HG03103 (cell line): ENCODE measurements at regions not wholly inside any gene's neighbourhood (a gene's known extent, or its start where the extent isn't known, plus 50 kb on each side); places are given as distances from the start of the nearest gene placed in this dataset.

Experiments used
- ATAC-seq: cut with Tn5 transposase; IDR thresholded peaks from one replicate; pipeline ENCODE4 v1.9.1; 2021; ENCODE audit warnings: low read depth; ENCODE audit not compliant: unreplicated experiment

DNA sequence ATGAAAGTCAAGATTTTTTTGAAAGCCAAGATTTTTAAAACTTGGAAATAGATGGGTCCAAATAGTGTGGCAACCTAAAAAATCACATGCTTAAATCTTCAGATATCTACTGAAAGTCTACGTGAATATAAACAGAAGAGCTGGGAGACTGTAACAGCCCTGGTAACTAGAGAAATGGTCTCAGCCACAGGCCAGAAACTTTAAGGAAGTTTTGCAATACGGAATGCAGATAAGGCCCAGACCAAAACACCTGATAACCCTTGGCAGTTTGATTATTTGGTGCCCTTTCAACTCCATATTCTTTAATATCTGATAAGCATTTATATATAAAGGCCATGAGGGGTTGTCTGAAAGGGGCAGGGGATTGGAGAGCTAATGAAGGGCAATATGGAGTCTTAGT, 537.3 kb upstream of the TGFBR2 start:
- ATAC-seq: no peak

DNA sequence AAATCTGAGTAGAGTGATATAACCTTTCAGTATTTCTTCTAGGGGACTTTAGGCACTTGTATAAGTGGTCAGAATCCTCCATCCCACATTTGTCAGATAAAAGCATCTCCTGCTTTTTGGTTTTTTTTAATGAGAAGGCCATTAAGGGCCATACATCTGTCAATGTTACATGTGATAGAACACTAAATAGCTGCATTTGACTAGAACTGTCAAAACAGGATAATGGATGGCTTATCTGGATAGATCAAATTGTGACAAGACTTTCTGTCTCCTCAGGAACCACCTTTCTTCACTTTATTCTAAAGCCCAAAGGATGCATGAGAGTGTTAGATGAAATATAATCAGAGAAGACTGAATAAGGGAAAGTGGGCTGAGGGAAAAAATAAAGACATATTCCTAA, 533.4 kb upstream of the TGFBR2 start:
- no peak for ATAC-seq

DNA sequence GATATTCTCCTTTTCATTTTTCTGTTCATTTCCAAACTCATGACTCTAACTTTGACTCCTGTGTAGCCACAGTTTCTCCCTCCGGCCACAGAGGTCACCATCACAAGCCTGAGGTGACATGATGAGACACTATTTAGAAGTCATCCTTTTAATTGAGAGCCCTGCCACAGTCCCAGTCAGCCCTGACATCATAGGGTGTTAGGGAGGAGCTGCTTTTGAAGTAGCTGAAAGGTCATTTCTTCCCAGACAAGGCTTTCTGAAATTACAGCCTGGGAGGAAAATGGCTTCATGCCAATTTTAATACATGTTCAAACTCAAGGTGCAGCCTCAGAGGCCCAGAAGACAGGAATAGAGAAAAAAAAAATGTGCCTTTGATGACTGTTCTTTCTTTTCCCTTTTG, 532.8 kb upstream of the TGFBR2 start:
- no peak for ATAC-seq

DNA sequence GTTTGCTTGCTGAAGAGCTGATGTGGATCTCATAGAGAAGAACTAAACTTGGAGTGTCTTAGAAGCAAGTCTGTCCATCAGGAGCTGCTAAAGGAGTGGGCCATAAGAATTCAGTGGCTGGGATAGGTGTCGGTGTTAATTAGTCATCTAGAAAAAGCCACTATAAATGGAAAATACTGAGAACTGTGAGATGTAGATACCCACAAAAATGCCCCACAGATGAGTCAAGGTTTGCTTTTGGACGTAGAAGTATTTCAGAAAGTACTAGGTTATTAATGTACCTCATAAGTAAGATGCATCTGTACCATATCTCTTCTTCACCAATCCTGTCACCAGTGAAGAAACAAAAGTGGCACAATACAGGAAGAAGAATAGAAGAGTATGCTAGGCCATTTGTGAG, 530.9 kb upstream of the TGFBR2 start:
- ATAC-seq: no peak

DNA sequence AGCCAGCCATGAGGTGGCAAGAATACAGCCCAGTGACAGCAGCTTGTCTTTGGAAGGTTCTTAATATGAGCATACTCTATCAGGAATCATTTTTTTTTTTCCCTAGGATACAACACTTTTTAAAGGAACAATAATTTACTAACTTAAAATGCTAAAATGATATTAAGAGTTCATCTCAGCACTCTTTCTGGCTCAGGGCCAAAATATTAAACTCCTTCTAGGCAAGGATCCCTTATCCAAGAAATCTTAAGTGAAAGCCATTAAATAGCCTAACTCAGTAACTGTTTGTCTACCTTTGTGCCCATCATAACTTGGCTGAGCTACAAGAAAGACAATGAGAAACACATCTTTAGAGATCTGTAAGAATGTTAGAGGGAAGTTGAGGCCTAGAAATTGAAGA, 529.5 kb upstream of the TGFBR2 start:
- ATAC-seq: no peak

DNA sequence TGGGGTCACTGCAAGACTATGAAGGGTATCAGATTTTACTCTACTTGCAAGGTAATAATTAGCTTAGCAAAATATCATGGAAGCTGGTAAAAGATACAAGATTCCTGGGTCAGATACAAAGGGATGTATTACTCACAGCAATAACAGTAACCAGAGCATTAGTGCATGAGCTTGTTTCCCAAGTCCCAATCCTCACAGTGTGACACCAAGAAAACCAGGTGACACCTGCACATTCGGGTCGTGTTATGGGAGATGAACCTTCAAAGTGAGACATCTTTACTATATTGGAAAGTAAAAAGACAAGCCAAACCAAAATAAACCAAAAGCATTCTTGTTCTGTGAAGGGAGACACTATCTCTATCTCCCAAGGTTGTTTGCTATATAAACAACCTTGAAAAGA, 528.7 kb upstream of the TGFBR2 start:
- no peak for ATAC-seq

DNA sequence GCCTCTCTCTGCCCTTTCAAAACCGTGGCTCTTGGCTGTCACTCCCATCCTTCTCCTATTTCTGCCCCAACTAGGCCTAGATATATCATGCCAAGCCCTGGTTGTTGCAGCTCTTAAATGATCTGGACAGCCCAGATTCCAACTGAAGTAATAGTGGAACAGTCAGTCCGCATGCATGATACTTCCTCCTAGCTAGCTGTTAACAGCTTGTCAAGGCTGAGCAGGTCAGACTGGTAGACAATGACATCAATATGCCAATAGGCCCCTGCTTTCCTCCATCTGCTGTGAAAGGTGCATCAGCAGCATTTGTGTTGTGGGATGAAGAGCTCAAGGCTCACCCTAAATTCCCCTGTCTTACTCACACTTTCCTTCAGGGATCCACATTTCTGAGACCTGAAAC, 527.7 kb upstream of the TGFBR2 start:
- ATAC-seq: no peak

DNA sequence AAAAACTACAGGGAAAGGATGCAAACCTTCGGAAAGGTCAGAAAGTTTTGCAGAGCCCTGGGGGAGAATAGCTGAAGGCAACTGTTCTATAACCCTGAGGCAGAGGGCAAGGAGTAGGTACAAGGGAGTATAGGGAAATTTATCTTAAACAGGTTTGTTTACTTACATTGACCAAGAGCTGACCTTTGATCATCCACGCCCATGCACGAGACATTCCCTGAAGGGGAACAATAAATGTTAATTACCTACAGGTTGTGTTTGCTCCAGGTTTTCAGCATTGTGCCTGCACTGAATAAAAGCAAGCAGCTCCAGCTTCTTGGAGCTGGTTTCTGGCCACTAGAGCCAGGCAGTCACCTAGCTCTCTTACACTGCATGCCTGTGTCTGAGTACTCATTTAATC, 524.5 kb upstream of the TGFBR2 start:
- no peak for ATAC-seq

DNA sequence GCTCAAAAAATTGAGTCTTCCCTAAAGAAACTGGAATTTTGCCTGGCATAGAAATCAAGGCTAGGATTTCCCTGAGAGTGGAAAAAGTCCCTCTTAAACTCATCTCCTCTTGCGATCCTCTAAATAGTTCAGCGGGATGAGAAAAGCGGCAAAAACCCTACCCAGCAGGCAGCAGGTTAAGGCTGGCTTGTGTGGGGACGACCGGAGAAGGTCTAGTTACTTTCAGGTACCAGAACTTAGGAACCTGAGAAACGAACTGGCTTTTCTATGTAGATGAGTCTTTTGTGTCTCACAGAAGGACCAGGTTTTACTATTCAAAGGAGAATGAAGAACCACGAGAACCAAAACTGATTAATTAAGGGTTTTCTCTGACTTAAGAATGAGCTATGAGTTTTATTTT, 523.7 kb upstream of the TGFBR2 start:
- no peak for ATAC-seq

DNA sequence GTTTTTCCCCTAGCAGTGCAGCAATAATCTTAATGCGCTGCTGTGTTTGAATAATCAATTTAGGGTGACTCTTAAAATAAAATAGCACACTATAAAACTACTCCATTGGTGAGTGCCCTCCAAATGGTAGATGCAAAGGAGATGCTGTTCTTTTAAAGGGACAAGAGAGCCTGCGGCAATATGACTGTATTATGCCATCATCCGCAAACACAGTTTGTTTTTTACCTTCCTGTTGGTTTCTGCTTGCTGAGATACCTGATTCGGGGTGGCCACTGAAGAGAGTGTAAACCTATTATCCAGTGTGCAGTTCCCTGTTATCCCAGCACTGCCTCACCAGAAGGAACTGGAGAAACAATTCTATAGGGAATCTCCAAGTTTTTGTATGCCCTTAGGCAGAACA, 523.1 kb upstream of the TGFBR2 start:
- no peak for ATAC-seq

DNA sequence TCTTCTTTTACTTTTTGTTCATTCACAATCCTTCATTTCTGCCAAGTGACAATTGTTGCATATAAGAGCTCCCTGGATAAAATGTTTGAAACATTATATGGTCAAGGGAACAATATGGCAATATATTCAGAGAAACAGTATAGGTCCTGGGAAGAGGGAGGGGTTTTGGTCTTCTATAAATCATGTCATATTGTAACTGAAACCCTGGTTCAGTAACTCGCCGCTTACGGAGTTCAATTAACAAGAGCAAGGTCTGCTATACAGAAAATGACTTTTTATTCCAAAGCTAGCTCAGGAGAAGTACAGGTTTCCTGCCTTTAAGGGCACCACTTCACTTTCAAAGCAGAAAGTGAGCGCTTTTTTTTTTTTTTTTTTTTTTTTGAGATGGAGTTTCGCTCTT, 522.1 kb upstream of the TGFBR2 start:
- ATAC-seq: no peak

DNA sequence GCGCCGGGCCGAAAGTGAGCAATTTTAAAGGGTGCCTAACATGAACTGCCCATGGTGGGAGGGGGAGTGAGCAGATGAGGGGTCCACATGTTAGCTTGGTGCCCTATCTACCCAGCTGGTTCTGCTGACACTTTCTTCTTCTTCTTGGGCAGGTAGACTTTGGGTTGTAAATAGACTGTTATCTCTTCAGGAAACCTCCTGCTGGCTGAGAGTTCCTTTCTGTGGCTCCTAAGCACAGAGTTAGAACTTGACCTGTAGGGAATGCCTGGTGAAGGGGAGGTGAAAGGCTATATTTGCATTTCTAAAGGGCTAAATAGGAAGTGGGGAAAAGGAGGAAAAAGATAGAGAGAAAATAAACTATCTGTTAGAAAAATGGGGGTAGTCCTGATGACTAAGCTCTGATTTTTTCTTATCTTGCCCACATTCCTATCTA, 521.4 kb upstream of the TGFBR2 start:
- ATAC-seq: no peak

DNA sequence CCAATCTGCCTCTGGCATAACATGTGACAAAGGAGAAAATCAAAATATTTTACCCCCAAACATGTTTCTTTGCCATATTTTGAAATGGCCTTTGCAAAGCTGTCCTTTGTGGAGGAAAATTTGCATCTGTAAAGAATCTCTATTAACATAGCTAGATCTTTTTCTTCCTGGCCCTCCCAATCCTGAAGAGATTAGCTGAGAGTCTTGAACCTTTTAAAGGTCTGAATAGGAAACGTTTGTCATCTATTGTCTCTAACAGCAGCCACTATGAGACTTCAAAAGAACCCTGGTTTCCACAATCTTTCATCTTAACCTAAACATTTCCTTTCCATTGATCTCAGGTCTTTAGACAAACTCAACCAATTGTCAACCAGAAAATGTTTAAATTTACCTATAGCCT, 520.9 kb upstream of the TGFBR2 start:
- ATAC-seq: no peak

DNA sequence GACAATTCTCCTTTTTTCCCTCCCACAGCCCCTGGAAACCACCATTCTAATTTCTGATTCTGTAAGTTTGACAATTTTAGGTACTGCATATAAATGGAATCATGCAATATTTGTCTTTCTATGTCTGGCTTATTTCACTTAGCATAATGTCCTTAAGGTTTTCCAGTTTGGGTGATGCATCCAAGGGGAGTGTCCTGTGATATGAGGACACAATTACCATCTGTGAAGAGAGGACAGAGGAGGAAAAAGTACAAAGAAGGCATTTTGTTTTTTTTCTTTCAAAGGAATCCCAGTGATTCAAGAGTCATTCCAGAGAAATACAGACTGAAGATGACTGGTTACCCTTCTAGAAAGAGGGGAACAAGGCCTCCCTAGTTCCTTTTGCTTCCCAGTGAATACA, 514.7 kb upstream of the TGFBR2 start:
- no peak for ATAC-seq

DNA sequence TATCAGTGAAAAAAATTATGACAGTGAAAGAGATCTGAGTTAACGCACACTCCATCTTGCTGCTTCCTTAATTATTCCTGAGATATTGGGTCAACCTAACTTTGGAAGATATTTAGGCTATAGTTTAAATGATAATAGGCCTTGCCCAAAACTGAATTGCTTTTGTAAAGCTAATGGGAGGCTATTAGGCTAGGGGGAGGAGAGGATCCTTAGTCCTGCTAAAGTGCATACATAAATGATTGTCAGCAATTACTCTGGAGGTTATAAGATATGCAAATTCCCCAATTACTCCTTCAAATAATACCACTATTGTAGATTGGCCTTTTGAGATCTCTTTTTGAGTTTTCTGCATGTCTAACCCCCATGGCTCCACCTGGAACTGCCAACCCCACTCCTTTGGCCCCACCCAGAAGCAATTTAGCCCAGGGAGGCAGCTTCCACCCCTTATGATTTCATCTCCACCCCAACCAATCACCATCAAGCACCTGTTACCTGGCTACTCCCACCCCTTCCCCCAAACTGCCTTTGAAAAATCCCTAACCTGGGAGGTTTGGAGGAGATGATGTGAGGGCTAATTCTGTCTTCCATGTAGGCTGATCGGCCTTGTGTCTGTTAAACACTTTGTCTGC, 509.3 kb upstream of the TGFBR2 start:
- ATAC-seq: no peak

DNA sequence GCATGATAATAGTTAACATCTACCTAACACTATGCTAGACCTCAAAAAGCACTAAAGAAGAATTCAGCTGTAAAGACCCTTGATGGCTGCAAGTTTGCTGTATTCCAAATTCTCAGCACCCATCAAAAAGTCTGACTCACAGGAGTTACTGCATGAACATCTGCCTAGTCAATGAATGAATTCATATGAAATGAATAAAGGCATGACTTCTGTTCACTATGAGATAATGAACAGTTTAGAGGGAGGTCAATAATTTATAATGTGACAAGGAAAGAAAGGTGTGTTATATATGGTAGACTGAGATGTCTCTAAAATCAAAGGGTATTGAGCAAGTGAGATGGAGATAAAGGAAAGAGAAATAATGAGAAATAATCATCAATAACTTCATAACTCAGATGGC, 508.2 kb upstream of the TGFBR2 start:
- no peak for ATAC-seq

DNA sequence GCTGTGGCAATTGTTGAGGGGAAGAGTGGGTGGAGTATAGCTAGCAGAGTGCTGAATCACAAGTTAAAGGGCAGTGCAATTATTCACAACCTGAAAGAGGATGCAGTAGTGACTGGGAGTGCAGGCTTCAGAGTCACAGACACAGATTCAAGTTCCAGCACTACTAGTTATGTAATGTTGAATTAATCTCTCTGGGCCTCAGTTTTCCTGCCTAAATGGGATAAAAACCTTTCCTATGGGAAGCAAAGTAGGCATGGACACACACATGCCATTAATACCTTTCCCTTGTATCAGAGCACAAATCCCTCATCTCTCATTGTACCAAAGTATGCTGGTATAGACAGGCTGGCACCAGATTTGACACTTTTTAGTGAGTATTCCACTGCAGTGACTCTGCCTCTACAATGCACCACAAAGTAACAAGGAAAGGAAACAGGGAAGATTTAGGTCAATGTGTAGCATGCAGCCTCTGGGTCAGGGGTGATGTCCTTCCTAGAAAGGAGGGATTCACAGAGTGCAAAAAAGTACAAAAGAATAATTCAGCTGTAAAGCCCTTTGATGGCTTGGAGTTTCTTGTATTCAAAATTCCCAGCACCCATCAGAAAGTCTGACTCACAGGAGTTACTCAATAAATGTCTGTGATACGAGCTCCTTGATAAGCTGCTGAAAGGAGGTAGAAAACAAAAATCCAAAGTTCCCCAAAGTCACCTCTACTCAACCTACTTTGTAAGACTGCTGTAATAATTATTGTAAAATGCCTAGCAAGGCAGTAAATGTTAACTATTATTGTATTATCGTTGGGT, 507.5 kb upstream of the TGFBR2 start:
- ATAC-seq: no peak

DNA sequence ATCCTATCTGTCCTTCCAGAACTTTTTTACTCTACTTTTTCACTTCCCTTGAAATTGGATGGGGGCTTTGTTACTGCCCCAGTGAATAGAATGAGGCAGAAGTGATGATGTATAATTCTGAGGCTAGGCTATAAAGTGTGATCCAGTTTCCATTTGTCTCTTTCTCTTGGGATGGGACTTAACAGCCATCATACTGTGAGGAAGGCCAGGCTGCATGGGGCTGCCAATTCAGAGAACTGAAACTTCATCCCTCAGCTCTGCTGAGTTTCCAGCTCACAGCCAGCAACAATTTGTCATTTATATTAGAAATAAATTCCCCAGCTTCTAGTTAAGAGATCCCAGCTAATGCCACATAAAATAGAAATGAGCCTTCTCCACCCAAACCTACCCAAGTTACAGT, 504.0 kb upstream of the TGFBR2 start:
- no peak for ATAC-seq

DNA sequence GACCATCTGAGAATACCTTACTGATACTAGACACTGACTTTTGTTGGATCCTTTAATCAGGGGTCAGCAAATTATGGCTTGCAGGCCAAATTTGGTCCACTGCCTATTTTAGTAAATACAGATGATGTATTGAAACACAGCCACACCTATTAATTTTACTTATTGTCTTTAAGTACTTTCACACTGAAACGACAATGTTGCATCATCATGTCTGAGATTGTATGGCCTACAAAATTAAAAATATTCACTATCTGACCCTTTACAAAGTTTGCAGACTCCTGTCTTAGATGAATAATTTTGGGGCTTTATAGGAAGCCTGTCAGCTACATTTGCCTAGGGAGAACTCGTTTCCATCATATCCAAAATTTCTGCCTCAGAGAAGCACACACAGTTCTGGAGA, 503.2 kb upstream of the TGFBR2 start:
- no peak for ATAC-seq

DNA sequence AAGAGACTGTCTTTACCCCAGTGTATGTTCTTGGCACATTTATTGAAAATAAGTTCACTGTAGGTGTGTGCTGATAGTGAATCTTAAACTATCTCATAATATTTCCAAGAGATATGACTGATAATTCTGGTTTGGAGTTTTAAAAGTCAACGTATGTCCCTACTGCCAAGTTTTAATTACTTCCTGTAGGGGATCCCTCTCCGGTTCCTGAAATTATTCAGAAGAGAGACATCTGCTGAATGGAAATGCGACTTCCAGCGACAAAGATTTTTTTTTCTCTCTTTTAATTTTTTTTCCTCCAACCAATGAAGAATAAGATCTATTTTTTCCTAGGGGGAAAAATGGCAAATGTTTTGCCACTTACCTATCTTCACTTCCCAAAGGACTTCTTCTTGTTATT, 498.9 kb upstream of the TGFBR2 start:
- no peak for ATAC-seq

DNA sequence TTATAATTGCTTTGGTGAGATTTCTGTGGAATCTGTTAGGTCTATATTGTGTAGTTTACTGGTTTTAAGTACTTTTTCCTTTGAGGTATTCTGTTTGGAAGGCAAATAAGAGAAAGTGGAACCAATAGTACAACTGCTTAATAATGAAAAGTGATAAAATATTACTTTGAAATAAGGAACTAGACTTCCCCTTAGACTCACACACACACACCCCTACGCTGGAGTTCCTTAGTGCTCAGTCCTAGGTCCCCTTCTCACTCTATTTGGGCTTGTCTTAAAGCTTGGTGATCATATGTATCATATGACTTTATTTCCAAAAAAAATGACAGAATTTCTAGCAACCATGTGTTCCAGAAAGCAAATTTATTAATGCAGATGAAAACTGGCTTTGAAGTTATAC, 494.0 kb upstream of the TGFBR2 start:
- no peak for ATAC-seq

DNA sequence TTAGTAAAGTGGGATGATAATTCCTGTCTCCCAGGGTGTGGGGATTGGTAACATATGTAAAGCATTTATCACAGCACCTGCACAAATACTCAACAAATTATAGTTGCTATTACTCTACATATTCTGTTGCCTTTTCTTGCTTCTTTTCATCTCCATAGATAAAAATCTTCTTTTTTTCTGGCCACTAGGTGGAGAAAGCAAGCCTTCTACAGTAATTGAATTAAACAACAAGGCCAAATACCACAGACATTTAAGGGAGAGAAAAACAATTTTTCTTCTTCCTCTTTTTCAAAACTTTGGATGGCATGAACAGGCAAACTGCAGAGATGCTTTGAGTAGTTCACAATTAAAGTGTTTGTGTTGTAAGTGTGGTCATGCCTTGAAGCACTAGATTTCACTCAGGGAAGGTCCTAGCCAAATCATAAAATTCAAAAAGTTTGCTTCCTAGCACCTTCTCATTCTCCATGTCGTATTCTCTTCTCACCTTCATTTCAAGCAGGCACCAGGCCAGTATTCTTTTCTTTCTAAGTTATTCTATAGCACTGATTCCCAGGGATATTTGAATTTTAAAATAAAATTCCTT, 493.4 kb upstream of the TGFBR2 start:
- no peak for ATAC-seq
